ENCODE measurements at regions not wholly inside any gene's neighbourhood (a gene's known extent, or its start where the extent isn't known, plus 50 kb on each side); places are given as distances from the start of the nearest gene placed in this dataset.

- no peaks in the 10 kb centered on the region for H3K4me1 ChIP-seq (ENCODE audit: control insufficient read depth, insufficient read depth, low read length)
- CTCF ChIA-PET, result interaction anchor here (0.6 kb wide), 1 partner anchor 31 kb away, joined by 4 read pairs; no protein-coding TSS in a partner anchor
- H3K4me3 ChIP-seq (ENCODE audit: low read depth, low read length), result no peak overlapping the region
- no peaks in the 10 kb centered on the region for H3K9me3 ChIP-seq (ENCODE audit: control insufficient read depth, insufficient read depth, low read depth, low read length)
- TF ChIP-seq ZNF600 (tag by site-specific recombination; IDR thresholded peaks at IDR 0.05) (no peak), ZFP3 (tag by site-specific recombination; IDR thresholded peaks at IDR 0.05; ENCODE audit: low read depth) (no peak), ZNF37A (tag by site-specific recombination; IDR thresholded peaks at IDR 0.05) (no peak), ZNF626 (tag by site-specific recombination; IDR thresholded peaks at IDR 0.05) (no peak), ZNF423 (tag by site-specific recombination; IDR thresholded peaks at IDR 0.05) (no peak), OSR2 (tag by site-specific recombination; IDR thresholded peaks at IDR 0.05) (no peak), ZNF416 (tag by site-specific recombination; IDR thresholded peaks at IDR 0.05) (no peak), ZNF785 (tag by site-specific recombination; IDR thresholded peaks at IDR 0.05) (no peak), TRIM28 (IDR thresholded peaks at IDR 0.05; ENCODE audit: borderline replicate concordance, low read length) (no peak), ZNF792 (tag by site-specific recombination; IDR thresholded peaks at IDR 0.05) (no peak), ZNF501 (tag by site-specific recombination; IDR thresholded peaks at IDR 0.05) (no peak), ZNF76 (tag by site-specific recombination; IDR thresholded peaks at IDR 0.05; ENCODE audit: borderline replicate concordance, low read depth) (no peak), ZNF132 (tag by site-specific recombination; IDR thresholded peaks at IDR 0.05; ENCODE audit: borderline replicate concordance) (no peak), GLI4 (tag by site-specific recombination; IDR thresholded peaks at IDR 0.05) (no peak)
- no peaks in the 10 kb centered on the region for H3K36me3 ChIP-seq (ENCODE audit: control insufficient read depth in 2 of 2, insufficient read depth in 1 of 2, low read length in 2 of 2)
- H3K27ac ChIP-seq (ENCODE audit: extremely low read depth, low read depth, low read length), result no peak overlapping the region
- POLR2A ChIA-PET, result no interaction called here
These were observed 138.3 kb downstream of the UTP18 start for GRCh38 chr17:51398687-51399086.

GRCh38 chr17:51401279-51401678 lies 140.9 kb downstream of the UTP18 start:
- Histone ChIP-seq H3K4me3 (ENCODE audit: low read depth, low read length) (no peak overlapping the region), H3K9me3 (ENCODE audit: control insufficient read depth, insufficient read depth, low read depth, low read length) (no peaks in the 10 kb centered on the region), H3K36me3 (ENCODE audit: control insufficient read depth in 2 of 2, insufficient read depth in 1 of 2, low read length in 2 of 2) (no peaks in the 10 kb centered on the region), H3K4me1 (ENCODE audit: control insufficient read depth, insufficient read depth, low read length) (no peaks in the 10 kb centered on the region), H3K27ac (ENCODE audit: extremely low read depth, low read depth, low read length) (no peak overlapping the region)
- ChIA-PET CTCF (interaction anchor here (0.7 to 0.9 kb wide), 2 partner anchors 34 to 132 kb away, joined by 3 read pairs; no protein-coding TSS in a partner anchor), POLR2A (no interaction called here)
- TF ChIP-seq ZNF202 (tag by site-specific recombination; IDR thresholded peaks at IDR 0.05; ENCODE audit: borderline replicate concordance) (no peak), PATZ1 (tag by site-specific recombination; IDR thresholded peaks at IDR 0.05) (no peak), ZNF514 (tag by site-specific recombination; IDR thresholded peaks at IDR 0.05) (no peak), KLF17 (tag by site-specific recombination; IDR thresholded peaks at IDR 0.05) (no peak), ZNF555 (tag by site-specific recombination; conservative IDR thresholded peaks at IDR 0.05) (no peak), ZNF544 (tag by site-specific recombination; IDR thresholded peaks at IDR 0.05) (no peak), ZNF26 (tag by site-specific recombination; IDR thresholded peaks at IDR 0.05) (no peak), ZNF707 (tag by site-specific recombination; IDR thresholded peaks at IDR 0.05) (no peak), ZNF335 (tag by site-specific recombination; conservative IDR thresholded peaks at IDR 0.05) (no peak), ZNF37A (tag by site-specific recombination; IDR thresholded peaks at IDR 0.05) (no peak), ZNF362 (tag by site-specific recombination; IDR thresholded peaks at IDR 0.05) (no peak), PRDM2 (tag by site-specific recombination; IDR thresholded peaks at IDR 0.05; ENCODE audit: borderline replicate concordance) (no peak), IKZF3 (tag by site-specific recombination; IDR thresholded peaks at IDR 0.05) (no peak)
